NCI-H345 treated with DMSO at 0.1 percent for 48 hours (cell line): ENCODE measurements at regions not wholly inside any gene's neighbourhood (a gene's known extent, or its start where the extent isn't known, plus 50 kb on each side); places are given as distances from the start of the nearest gene placed in this dataset.

Experiments used
- DNase-seq: peaks from one replicate; lab custom pipeline; 2025; ENCODE audit not compliant: unreplicated experiment; lab: John Stamatoyannopoulos, UW

DNA sequence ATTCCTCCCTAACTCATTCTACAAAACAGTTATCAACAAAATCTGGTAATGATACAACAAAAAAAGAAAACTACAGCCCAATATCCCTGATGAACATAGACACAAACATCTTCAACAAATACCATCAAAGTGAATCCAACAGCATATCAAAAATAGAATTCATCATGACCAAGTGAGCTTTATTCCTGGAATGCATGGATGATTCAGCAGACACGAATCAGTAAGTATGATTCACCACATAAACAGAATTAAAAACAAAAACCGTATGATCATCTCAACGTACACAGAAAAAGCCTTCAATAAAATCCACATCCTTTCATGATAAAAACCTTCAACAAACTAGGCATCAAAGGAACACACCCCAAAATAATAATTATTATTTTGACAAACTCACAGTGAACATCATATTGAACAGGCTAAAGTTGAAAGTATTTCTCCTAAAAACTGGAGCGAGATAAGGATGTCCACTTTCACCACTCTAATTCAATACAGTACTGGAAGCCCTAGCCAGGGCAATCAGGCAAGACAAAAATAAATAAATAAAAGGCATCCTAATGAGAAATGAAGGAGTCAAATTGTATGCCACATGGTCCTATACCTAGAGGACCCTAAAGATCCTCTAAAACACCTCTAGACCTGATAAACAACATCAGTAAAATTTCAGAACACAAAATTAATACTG lies 305.1 kb upstream of the RGMB start:
- no peak for DNase-seq

DNA sequence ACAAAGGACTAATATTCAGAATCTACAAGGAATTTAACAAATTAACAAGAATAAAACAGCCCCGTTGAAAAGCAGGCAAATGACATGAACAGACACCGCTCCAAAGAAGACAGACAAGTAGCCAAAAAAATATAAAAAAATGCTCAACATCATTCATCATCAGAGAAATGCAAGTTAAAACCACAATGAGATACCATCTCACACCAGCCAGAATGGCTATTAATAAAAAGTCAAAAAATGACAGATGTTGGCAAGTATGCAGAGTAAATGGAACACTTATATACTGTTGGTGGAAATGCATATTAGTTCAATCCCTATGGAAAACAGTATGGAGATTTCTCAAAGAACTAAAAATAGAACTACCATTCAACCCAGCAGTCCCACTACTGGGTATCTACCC lies 302.7 kb upstream of the RGMB start:
- no peak for DNase-seq

DNA sequence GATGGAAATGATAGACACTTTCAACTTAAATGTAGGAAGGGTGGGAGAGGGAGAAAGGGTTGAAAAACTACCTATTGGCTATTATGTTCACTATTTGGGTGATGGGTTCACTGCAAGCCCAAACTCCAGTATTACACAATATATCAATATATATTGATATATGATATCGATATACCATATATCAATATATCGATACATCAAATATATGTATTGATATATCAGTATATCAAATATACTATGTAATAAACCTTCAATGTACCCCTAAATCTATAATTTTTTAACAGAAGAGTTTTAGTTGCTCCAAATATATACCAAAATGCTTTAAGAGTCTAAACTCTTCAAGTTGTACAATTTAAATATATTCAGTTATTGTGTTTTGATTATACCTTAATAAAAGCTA lies 302.0 kb upstream of the RGMB start:
- no peak for DNase-seq

DNA sequence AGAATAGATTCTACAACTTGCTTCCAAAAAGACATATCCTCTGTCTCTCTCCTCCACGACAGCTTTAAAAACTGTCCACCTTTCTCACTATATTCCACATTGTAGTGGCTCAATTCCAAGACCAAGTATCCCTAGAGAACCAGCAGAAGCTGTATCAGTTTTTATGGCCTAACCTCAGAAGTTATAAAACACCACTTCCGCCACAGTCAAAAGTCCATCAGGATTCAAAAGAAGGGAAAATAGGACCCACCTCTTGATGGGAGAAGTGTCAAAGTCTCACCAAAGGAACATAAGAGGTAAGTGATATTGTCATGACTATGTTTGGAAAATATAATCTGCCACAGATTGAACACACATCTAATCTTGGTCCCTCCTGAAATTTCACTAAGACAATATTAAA lies 299.2 kb upstream of the RGMB start:
- no peak for DNase-seq

DNA sequence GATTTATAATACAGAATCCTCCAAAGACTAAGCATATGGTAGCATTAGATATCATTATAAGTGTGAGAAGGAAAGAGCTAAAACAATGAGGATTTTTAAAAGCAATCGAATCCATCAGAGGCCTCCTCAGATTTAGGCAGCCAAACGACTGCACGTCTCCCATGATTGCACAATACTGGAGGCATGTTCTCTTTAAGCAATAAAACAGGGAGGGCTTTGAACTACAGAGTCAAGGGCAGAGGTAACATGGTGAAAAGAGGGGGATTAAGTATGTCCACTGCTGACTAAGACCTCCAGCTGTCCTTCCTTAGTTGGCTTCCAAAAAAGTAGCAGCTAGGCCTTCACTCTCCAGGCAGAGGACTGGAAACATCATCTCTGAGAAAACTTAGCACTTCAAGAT lies 298.7 kb upstream of the RGMB start:
- no peak for DNase-seq

DNA sequence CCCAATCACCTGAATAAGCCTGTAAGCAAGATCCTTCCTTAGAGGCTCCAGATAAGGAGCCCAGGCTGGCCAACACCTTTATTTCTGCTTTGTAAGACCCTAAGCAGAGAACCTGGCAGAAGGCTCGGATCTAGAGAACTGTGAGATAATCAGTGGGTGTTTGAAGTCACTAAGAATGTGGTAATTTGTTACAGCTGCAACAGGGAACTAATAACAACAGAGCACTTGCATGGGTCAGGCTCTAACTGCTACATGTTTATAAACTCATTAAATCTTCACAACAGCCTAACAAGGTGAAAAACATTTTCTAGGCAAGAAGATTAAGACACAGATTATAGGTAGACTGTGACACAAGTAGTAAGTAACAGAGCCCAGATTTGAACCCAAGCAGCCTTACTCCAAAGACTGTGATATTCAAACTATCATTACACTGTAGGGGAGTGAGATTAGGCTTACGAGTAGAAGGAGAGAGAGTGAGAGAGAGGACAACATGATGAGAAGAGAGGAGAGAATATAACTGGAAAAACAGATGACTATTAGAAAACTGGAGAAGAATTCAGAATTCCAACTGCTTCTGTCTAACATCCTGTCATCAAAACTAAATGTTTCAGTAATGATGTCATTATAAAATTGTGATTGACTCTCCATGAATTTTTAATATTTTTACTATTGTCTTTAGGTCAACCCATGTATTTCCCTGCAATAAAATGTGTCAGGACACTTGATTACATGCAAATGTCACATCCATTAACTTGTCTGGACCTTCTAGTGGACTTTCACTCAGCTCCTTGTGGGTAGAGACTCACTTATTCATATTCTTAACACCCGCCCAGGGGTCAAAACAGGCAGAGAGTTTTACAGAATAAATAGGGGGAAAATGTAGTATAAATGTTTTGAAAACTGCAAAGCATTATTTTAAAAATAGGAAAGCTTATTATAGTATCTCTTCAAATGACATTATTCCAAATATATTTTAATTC lies 290.9 kb upstream of the RGMB start:
- DNase-seq, result no peak

DNA sequence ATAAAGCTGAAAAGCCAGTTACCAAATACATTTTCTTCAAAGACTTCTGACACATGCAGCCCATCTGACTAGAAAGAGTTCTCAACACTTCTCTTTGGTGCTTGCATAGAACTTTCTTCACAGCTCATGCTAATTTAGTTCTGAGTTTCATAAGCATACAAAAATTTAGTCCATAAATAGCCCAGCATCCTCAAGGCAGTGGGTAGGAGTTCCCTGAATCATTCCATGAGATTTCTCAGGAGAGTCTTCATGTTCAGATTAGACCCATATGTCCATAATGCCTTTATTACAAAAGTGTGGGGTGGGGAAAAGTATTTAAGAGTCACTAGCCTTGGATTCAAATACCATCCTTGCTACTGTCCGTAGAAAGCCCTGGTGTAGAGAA lies 290.2 kb upstream of the RGMB start:
- DNase-seq, result no peak

DNA sequence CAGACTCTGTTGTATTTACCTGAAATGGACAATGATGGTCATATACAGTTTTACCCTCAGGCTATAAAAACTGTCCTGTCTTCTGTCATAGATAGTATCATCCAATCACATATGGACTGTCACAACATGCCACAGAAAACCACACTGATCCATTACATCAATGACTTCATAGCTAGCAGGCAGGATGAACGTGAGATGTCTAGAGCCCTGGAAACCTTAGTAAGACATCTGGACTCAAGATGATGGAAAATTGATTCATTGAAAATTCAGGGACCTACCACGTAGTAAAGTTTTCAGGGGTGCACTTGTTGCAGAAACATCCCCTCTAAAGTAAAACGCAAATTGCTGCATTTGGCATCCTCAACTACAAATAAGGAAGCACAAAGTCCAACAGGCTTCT lies 284.4 kb upstream of the RGMB start:
- no peak for DNase-seq

DNA sequence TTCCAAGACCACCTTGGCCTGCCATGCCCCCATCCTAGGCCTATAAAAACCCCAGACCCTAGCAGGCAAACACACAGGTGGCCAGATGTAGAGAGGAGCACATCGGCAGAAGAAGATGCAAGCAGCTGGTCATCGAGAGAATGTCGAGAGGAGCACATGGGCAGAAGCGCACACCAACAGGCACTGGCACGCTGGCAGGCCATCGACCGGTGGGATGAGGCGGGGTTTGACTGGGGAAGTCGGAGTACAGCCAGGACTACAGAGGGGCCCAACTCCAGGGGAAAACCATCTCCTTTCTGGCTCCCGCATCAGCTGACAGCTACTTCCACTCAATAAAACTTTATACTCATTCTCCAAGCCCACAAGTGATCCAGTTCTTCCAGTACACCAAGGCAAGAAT lies 283.1 kb upstream of the RGMB start:
- DNase-seq, result no peak

DNA sequence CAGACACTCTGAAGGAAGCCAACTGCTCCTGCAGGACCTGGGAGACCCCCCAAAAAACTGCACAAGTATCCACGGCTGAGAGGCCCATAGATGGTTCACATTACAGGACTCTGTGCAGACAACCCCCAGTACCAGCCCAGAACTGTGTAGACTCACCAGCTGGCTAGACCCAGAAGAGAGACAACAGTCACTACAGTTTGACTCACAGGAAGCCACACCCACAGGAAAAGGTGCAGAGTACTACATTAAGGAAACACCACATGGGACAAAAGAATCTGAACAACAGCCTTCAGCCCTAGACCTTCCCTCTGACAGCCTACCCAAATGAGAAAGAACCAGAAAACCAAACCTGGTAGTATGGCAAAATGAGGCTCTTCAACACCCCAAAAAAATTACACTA lies 281.2 kb upstream of the RGMB start:
- DNase-seq, result no peak

DNA sequence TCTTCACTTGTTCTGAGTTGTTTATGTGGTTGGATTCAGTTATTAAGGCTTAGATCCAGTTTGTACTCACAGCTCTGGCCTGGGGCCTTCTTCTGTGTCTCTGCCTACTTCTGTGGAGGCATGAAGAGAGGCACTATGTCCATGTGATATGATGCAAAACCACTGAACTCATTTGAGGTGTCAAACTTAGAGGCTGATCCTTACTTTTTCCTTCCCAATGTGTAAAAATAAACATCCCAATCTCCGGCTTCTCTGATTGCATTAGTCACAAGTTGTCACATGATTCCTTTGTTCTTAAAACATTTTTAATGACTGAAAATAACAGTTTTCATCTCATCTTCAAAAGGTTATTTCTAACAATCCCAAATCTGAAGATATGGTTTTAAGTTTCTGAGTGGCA lies 276.0 kb upstream of the RGMB start:
- no peak for DNase-seq

DNA sequence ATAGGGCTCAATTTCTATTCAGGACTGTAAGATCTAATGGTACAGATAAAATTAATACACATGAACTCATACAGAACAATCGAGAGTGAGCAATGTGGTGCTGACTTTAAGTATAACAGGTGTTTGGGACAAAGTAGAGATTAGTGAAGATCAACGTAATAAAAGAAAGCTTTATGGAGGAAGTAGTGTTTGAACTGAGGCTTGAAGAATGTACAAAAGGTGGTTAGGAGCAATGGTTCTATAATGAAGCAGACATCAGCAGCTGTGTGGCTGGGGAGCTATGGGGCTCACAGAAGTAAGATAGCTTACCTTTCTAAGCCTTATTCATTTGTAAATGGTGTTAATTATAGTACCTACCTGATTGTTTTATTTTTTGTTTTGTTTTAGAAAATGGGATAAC lies 275.4 kb upstream of the RGMB start:
- no peak for DNase-seq

DNA sequence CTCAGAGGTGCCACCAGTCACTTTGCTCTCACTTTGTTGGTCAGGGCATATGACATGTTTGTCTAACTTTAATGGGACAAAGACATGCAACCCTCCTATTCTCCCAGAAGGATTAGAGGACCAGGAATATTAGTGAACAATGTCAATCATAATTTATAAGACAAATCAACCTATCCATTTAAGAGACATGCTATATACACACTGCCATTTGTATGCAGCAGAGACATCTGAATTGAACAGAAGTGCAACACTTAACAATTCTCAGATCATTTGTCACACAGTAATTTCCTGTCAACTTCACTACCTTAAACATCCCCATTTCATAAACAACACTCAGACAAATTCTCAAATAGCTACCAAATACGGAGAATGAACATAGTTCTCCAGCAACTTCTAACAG lies 273.6 kb upstream of the RGMB start:
- DNase-seq, result no peak

DNA sequence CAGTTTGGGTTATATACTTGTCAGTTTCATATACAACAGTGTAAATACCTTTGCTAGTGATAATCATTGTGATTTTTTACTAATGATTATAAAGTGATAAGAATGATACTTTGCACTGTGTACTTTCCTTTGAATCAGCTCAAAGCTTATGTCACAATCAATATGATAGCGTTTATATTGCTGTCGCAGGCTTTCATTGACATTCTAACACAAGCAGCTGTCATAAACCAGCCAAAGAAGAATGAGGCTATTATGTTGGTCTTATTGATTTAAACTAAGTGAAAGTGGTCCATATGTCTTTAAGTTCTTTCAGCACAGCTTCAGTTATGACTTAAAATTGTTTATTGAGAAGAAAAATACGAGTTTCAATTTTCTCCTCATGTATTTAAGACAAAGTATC lies 272.7 kb upstream of the RGMB start:
- DNase-seq, result no peak

DNA sequence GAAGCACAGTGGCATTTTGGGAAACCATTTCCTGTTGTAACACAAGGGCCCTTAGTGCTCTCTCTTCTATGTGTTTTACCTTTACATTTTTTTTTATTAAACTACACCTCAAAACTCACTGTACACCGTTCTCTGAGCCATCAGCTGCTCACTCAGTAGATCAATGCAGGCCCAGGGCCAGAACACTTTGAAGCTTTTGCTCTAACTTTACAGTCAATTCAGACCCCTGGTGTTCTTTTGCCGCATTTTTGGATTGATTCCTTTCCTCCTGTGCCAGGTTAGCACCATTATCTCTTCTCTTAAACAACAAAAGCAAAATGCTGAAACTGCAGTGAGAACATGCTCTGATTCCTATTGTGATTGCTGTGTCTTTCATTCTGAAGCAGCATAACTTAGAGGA lies 269.8 kb upstream of the RGMB start:
- no peak for DNase-seq

DNA sequence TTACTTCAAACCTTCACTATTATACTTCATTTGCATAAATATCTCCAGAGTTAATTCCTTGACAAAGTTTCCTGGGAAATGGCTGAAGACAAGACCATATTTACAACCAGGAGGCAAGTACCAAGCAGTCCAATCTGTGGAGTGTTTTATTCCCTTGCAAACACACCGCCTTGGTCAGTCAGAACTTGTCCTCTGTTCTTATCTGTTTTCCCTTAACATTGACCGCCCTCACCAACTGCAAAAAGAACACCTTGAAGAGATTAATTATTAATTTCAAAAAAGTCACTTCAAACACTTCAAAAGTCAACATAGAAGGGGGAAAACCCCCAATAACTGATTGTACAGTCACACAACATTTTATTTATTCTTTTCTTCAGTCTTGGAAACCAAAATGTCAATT lies 269.0 kb upstream of the RGMB start:
- no peak for DNase-seq

DNA sequence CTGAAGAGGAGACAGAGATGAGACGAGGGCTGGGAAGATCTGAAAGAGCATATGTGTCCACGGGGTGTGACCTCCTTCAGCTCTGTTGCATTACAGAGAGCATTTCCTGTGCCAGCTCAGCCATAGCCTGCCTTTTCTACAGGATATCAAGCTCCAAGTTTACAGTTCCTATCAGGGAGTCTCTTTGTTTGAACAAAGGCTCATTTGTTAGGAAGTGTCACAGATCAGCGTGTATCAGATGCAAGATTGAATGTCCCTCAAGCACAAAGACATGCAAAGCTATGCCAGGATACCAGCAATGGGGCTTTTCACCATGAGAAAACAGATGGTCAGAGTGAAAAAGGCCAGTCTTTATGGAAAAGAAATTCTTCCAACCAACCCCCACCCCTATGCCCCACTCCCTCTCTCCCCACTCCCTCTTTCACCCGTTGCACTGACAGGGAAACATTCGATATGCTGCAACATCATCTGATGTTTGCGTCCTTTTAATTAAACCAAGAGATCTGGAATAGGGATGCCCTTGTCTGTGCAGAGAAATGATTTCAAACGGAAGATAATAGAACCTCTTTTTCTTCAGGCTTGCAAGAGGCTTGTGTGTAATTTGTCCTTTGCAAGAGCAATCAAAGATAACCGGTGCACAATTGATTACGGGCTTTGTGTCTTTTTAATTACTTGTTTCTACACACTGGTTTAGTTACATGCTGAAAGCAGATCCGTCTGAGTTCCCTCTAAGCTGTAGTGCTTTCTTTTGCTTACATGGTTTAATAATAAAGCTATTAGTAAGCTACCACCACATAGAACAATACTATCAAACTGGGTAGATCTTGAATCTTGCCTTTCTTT lies 263.1 kb upstream of the RGMB start:
- peak; percentile 63 for DNase-seq

DNA sequence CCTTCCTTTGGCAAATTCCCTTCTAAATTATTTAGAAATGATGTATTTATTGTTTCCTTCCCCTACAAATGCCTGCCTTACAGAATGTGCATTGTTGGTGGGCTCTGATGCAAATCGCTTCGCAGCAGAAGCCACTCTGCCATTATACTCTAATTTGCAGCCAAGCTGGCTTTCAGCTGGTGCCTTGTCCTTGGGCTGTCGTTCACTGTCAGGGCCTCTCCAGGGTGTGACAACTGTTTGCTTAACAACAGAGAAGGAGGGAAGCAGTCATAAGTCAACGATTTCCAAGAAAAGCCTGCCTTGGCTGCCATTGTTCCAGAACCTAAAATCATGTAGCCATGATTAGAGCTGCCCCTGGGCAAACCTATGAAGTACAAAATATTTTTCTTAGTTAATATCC lies 260.1 kb upstream of the RGMB start:
- peak; percentile 82 for DNase-seq

DNA sequence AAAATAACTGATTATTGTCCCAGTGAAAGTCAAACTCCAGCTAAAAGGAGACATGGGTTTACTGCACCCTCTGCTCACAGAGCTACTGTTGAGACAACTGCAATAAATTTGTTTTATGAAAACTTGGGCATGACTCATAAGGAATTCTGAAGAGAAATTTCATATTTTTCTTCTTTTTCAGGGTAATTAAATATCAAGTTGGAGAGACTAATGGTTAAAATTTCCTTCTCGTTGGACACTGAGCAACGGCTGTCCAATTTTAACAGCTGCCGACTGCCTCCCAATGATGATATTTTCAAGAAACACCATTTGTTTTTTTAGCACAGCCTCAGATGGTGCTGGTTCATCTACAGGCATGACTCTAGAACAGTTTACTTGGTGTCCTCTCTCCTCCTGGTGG lies 259.2 kb upstream of the RGMB start:
- DNase-seq, result no peak

DNA sequence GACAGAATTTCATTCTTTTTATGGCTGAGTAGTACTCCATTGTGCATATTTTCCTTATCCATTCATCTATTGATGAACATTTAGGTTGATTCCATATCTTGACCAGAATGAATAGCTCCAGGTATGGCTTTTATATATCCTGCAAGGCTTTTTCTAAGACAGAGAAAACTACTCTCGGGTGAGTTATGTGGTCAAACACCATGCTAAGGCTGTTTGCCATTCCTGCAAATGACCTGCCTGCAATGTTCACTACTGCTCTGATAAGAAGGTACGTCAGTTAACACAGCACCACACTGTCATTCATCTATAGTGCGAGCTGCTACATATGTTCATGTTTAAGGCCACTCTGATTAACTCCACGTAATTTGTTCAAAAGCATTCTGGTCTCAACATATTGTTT lies 256.8 kb upstream of the RGMB start:
- no peak for DNase-seq

DNA sequence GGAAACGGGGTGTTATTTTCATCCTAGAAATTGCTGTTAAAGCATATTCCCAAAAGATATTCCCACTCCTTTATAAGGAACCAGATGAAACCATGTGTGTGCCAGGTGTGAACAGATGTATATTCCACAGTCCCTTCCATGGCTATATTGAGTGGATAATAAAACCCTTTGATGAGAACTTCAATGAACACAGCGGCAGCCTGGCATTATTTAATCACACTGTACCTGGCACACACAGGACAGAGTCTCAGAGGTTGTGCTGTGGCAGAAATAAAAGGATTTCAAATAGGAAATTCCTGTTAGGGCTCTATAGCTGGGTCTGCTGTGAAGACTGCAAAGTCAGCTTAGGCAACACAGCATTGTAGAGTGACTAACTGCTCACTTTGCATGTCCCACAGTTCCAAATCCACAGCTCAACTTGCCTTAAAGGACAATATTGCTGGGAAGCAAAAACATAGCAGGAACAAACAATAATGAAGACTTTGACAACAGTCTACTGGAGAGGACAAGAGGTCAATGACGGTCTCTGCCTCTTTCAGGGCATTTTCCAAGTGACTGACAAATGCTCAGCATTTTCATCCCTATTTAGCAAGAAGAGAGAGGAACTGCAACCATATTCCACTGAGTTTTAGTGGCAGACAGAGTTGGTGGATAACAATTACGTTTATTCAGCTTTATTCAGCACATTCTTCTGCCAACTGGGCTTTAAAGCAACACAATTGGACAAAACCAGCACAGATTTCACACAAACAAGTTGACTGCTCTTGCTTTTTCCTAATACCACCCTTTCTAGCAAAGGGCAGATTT lies 255.7 kb upstream of the RGMB start:
- no peak for DNase-seq
